ENCODE measurements at regions not wholly inside any gene's neighbourhood (a gene's known extent, or its start where the extent isn't known, plus 50 kb on each side); places are given as distances from the start of the nearest gene placed in this dataset.

DNA sequence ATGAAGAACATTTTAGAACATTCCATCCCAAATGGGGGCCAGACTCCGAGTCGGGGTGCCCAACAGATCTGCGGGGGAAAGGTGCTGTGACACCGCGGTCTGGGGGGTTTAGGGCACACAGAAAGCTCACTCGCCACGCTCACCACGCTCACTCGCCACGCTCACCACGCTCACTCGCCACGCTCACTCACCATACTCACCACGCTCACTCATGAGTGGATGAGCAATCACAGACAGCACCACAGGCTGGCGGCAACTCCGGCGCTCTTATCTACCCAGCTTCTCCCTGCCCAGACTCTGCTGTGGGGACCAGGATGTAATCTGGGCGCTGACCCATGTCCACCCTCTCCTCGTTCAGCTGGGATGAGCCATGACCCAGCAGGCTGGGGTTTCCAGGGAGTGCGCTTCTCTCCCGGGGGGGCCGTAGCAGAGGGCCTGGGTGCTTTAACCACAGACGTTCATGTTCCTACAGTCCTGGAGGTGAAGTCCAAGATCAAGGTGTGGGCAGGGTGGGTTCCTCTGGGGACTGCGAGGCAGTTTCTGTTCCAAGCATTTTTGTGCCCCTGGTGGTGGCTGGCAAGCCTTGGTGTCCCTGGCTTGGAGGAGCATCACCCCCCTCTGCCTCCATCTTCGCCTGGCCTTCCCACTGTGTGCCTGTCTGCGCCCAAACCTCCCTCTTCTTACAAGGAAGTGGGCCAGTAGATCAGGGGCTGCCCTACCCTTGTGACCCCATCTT, 141.2 kb downstream of the CTTN start:
- Histone ChIP-seq H3K4me3 (ENCODE audit: low read depth, low read length) (no peak overlapping the region), H3K27ac (no peak overlapping the region), H3K27me3 (replicated peaks) (no peaks in the 10 kb centered on the region), H3K36me3 (replicated peaks) (no peaks in the 10 kb centered on the region)
- in situ Hi-C loops (cut with HindIII; ENCODE audit: low pct_ligation_motif_present, low sequenced_read_pairs), result no loop called here
- no peak for DNase-seq
- TF ChIP-seq, protein P1, sequence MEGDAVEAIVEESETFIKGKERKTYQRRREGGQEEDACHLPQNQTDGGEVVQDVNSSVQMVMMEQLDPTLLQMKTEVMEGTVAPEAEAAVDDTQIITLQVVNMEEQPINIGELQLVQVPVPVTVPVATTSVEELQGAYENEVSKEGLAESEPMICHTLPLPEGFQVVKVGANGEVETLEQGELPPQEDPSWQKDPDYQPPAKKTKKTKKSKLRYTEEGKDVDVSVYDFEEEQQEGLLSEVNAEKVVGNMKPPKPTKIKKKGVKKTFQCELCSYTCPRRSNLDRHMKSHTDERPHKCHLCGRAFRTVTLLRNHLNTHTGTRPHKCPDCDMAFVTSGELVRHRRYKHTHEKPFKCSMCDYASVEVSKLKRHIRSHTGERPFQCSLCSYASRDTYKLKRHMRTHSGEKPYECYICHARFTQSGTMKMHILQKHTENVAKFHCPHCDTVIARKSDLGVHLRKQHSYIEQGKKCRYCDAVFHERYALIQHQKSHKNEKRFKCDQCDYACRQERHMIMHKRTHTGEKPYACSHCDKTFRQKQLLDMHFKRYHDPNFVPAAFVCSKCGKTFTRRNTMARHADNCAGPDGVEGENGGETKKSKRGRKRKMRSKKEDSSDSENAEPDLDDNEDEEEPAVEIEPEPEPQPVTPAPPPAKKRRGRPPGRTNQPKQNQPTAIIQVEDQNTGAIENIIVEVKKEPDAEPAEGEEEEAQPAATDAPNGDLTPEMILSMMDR (IDR thresholded peaks at IDR 0.05; ENCODE audit: low read depth, low read length, missing control alignments), result no peak

- no peak overlapping the region for H3K4me3 ChIP-seq (ENCODE audit: low read depth, low read length)
- H3K27ac ChIP-seq, result no peak overlapping the region
- no peaks in the 10 kb centered on the region for H3K36me3 ChIP-seq (replicated peaks)
- no peaks in the 10 kb centered on the region for H3K27me3 ChIP-seq (replicated peaks)
- no peak for DNase-seq
- in situ Hi-C loops (cut with HindIII; ENCODE audit: low pct_ligation_motif_present, low sequenced_read_pairs), result no loop called here
- TF ChIP-seq, protein P1 (IDR thresholded peaks at IDR 0.05; ENCODE audit: low read depth, low read length, missing control alignments), result no peak
Observed at GRCh38 chr11:70540196-70540595, 141.9 kb downstream of the CTTN start.

DNA sequence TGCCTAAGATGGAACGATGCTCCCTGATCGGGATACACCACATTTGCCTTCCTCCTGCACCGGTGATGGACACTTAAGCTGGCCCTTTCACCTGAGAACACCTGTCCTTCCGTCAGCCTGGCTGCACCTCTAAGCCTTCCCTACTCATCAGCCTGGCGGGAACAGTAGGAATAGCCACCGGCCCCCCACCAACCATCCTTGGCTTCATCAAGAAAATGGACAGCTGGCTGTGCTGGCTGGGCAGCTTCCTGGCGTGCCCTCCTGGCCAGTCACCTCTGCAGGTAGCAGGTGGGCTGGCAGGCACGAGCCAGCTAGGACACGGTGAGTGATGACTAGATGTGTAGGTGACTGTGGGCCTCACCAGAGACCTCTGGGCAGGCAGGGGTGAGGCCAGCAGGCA, 142.8 kb downstream of the CTTN start:
- in situ Hi-C loops (cut with HindIII; ENCODE audit: low pct_ligation_motif_present, low sequenced_read_pairs), result no loop called here
- Histone ChIP-seq H3K4me3 (ENCODE audit: low read depth, low read length) (no peak overlapping the region), H3K27ac (no peak overlapping the region), H3K27me3 (replicated peaks) (no peaks in the 10 kb centered on the region), H3K36me3 (replicated peaks) (no peaks in the 10 kb centered on the region)
- DNase-seq, result no peak
- TF ChIP-seq, protein P1 (IDR thresholded peaks at IDR 0.05; ENCODE audit: low read depth, low read length, missing control alignments), result no peak

DNA sequence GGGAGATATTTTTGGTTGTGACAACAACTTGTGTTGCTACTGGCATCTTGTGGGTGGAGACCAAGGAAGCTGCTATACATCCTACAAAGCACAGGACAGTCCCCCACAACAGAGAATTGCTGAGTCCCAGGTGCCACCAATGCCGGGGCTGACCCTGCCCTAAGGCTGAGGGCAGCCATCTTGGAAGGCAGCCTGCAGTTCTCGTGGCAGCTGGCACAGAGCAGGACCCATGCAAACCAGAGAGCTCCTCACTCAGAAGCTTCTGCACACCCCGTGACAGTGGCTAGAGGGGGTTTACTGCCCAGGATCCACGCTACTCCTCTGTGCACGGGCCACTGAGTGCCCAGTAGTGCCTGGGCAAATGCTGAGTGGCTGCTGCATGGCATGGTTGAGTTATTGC, 143.4 kb downstream of the CTTN start:
- no peak overlapping the region for H3K4me3 ChIP-seq (ENCODE audit: low read depth, low read length)
- TF ChIP-seq, protein P1 (IDR thresholded peaks at IDR 0.05; ENCODE audit: low read depth, low read length, missing control alignments), result no peak
- no peaks in the 10 kb centered on the region for H3K36me3 ChIP-seq (replicated peaks)
- no peak overlapping the region for H3K27ac ChIP-seq
- in situ Hi-C loops (cut with HindIII; ENCODE audit: low pct_ligation_motif_present, low sequenced_read_pairs), result no loop called here
- H3K27me3 ChIP-seq (replicated peaks), result no peaks in the 10 kb centered on the region
- no peak for DNase-seq

- no peak for DNase-seq
- Histone ChIP-seq H3K27me3 (replicated peaks) (no peaks in the 10 kb centered on the region), H3K27ac (no peak overlapping the region), H3K4me3 (ENCODE audit: low read depth, low read length) (no peak overlapping the region), H3K36me3 (replicated peaks) (no peaks in the 10 kb centered on the region)
- TF ChIP-seq, protein P1 (IDR thresholded peaks at IDR 0.05; ENCODE audit: low read depth, low read length, missing control alignments), result no peak
- in situ Hi-C loops (cut with HindIII; ENCODE audit: low pct_ligation_motif_present, low sequenced_read_pairs), result no loop called here
Observed at GRCh38 chr11:70542406-70542805, 144.1 kb downstream of the CTTN start.

DNA sequence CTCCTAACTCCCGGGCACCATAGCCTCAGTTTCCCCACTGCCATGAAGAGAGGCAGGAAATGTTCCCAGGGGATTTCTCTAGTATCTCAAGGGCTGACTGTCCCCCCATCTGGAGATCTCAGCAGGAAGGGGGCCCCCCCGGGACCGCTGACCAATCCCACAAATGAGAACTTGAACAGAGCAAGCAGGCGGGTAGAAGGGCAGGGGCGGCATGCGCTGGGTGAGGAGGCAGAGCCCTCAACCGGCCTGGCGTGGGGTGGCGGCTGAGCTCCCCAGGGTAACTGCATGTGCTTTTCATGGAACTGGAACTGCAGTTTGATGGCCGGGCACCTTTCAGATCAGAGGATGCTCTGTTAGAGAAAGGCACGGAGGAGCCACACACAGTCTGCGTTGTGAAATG, 144.5 kb downstream of the CTTN start:
- no peak overlapping the region for H3K4me3 ChIP-seq (ENCODE audit: low read depth, low read length)
- TF ChIP-seq, protein P1 (IDR thresholded peaks at IDR 0.05; ENCODE audit: low read depth, low read length, missing control alignments), result no peak
- no peaks in the 10 kb centered on the region for H3K36me3 ChIP-seq (replicated peaks)
- H3K27ac ChIP-seq, result no peak overlapping the region
- DNase-seq, result no peak
- in situ Hi-C loops (cut with HindIII; ENCODE audit: low pct_ligation_motif_present, low sequenced_read_pairs), result no loop called here
- H3K27me3 ChIP-seq (replicated peaks), result no peaks in the 10 kb centered on the region
